GM23248 (cell line): ENCODE measurements at regions not wholly inside any gene's neighbourhood (a gene's known extent, or its start where the extent isn't known, plus 50 kb on each side); places are given as distances from the start of the nearest gene placed in this dataset.

Experiments used
- EZH2 ChIP-seq: fragments of 200-600 bp; sonication (generic); IDR thresholded peaks from 2 replicates; pipeline ENCODE4 v1.6.1; 2018; ENCODE audit warnings: antibody characterized with exemption, mild to moderate bottlenecking; ENCODE audit not compliant: insufficient read depth, poor library complexity, severe bottlenecking
- EZH2phosphoT487 ChIP-seq: fragments of 200-600 bp; sonication (generic); IDR thresholded peaks from 2 replicates; pipeline ENCODE4 v1.6.1; 2018; ENCODE audit warnings: antibody characterized with exemption, moderate library complexity, mild to moderate bottlenecking, low read depth; ENCODE audit not compliant: insufficient read depth

DNA sequence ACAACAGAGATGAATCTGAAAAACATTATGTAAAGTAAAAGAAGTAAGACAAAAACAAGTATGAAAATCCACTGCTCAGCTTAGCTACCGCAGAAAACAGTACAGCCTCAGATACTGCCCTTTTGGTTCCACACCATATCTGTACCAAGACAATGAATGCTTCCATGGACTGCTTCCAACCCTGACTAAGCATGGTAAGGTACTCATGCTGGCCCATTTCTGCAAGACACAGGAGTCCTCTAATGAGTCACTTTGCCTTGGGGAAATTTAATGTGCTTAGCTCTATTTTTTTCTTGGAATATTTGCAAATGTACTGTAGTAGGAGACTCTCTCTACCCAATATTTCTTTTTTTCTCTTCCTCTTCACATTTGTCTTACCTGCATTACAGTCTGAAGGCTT, 931.7 kb upstream of the HS3ST1 start:
- TF ChIP-seq EZH2 (no peak), EZH2phosphoT487 (no peak)
